ENCODE measurements at regions not wholly inside any gene's neighbourhood (a gene's known extent, or its start where the extent isn't known, plus 50 kb on each side); places are given as distances from the start of the nearest gene placed in this dataset.

DNA sequence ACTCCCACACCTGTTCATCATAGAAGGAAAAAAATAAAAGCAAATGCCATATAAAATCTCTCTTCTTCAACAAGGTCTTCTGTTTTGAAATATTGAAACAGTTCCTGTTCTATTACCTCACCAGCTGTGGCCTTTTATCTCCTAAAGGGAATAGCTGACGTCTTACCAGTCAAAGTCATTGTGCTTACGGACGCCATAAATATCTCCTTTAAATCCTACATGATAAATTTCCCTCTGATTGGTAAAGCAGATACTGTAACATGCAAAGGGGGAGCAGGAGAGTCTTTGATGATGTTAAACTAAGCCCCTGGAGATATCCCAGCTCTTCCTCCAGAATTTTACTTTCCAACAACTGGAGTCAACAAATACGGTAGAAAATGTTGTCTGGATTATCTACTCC, 168.4 kb downstream of the ZC3H11B start:
- TF ChIP-seq, protein P1, sequence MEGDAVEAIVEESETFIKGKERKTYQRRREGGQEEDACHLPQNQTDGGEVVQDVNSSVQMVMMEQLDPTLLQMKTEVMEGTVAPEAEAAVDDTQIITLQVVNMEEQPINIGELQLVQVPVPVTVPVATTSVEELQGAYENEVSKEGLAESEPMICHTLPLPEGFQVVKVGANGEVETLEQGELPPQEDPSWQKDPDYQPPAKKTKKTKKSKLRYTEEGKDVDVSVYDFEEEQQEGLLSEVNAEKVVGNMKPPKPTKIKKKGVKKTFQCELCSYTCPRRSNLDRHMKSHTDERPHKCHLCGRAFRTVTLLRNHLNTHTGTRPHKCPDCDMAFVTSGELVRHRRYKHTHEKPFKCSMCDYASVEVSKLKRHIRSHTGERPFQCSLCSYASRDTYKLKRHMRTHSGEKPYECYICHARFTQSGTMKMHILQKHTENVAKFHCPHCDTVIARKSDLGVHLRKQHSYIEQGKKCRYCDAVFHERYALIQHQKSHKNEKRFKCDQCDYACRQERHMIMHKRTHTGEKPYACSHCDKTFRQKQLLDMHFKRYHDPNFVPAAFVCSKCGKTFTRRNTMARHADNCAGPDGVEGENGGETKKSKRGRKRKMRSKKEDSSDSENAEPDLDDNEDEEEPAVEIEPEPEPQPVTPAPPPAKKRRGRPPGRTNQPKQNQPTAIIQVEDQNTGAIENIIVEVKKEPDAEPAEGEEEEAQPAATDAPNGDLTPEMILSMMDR (conservative IDR thresholded peaks at IDR 0.05): no peak
- no peak for TF ChIP-seq EZH2 (IDR thresholded peaks at IDR 0.05; ENCODE audit: low read depth)
